GM23338 (cell line): ENCODE measurements at regions not wholly inside any gene's neighbourhood (a gene's known extent, or its start where the extent isn't known, plus 50 kb on each side); places are given as distances from the start of the nearest gene placed in this dataset.

ENCODE experiments used
- CREB1 ChIP-seq: fragments of 250-450 bp; sonication (Bioruptor Pico); IDR thresholded peaks from 2 replicates; pipeline ENCODE4 v1.5.0; 2020; ENCODE audit warnings: low read depth, mild to moderate bottlenecking, moderate library complexity
- CTCF ChIP-seq, 2 experiments: fragments of 200-600 bp in 1 of 2; sonication (generic) in 1 of 2; conservative IDR thresholded peaks; 2 replicates each; pipeline versions ENCODE4 v1.5.1 to v1.6.1; 2016 to 2017; ENCODE audit warnings: antibody characterized with exemption in 2 of 2, low read depth in 2 of 2, mild to moderate bottlenecking in 2 of 2, moderate library complexity in 1 of 2
- ETS1 ChIP-seq: IDR thresholded peaks from 2 replicates; pipeline ENCODE4 v1.6.1; 2016; ENCODE audit warnings: antibody characterized with exemption
- EZH2 ChIP-seq: fragments of 200-600 bp; sonication (generic); IDR thresholded peaks from one replicate; pipeline ENCODE4 v1.8.0; 2017; ENCODE audit warnings: antibody characterized with exemption, mild to moderate bottlenecking, low read depth; ENCODE audit not compliant: unreplicated experiment
- EZH2phosphoT487 ChIP-seq: fragments of 200-600 bp; sonication (generic); IDR thresholded peaks from one replicate; pipeline ENCODE4 v1.8.1; 2018; ENCODE audit warnings: antibody characterized with exemption; ENCODE audit not compliant: unreplicated experiment
- JUNB ChIP-seq: IDR thresholded peaks from one replicate; pipeline ENCODE4 v1.6.1; 2016; ENCODE audit warnings: antibody characterized with exemption; ENCODE audit not compliant: unreplicated experiment
- NANOG ChIP-seq: IDR thresholded peaks from 2 replicates; pipeline ENCODE4 v1.6.1; 2016; ENCODE audit warnings: antibody characterized with exemption, borderline replicate concordance
- POLR2AphosphoS5 ChIP-seq: IDR thresholded peaks from 2 replicates; pipeline ENCODE4 v1.6.1; 2016; ENCODE audit warnings: antibody characterized with exemption, low read depth
- REST ChIP-seq: IDR thresholded peaks from one replicate; pipeline ENCODE4 v1.6.1; 2018; ENCODE audit warnings: antibody characterized with exemption; ENCODE audit not compliant: unreplicated experiment
- ZNF331 ChIP-seq: fragments of 250-450 bp; sonication (Bioruptor Pico); IDR thresholded peaks from 2 replicates; pipeline ENCODE4 v1.5.0; 2020; ENCODE audit warnings: low read depth, mild to moderate bottlenecking, moderate library complexity
- ZNF462 ChIP-seq: fragments of 250-450 bp; sonication (Bioruptor Pico); IDR thresholded peaks from 2 replicates; pipeline ENCODE4 v1.5.0; 2020; ENCODE audit warnings: mild to moderate bottlenecking, moderate library complexity

GRCh38 chr10:78864761-78865537, 203.8 kb upstream of the ZMIZ1 start:
- TF ChIP-seq CTCF (conservative IDR thresholded peaks at IDR 0.05; ENCODE audit: low read depth in 2 of 2) (no peak), CREB1 (CRISPR knock-in tag) (no peak), EZH2phosphoT487 (no peak), EZH2 (no peak), REST (no peak), POLR2AphosphoS5 (no peak), ZNF462 (CRISPR knock-in tag) (no peak), JUNB (no peak), ZNF331 (CRISPR knock-in tag) (no peak), NANOG (no peak), ETS1 (no peak)
